ENCODE measurements at regions not wholly inside any gene's neighbourhood (a gene's known extent, or its start where the extent isn't known, plus 50 kb on each side); places are given as distances from the start of the nearest gene placed in this dataset.

- no peak for TF ChIP-seq POLR2A (IDR thresholded peaks at IDR 0.05)
- TF ChIP-seq CTCF (IDR thresholded peaks at IDR 0.05): no peak
These were observed 71.2 kb upstream of the CCBE1 start for GRCh38 chr18:59768409-59768808.
